CD14-positive monocyte (primary cell): ENCODE measurements at regions not wholly inside any gene's neighbourhood (a gene's known extent, or its start where the extent isn't known, plus 50 kb on each side); places are given as distances from the start of the nearest gene placed in this dataset.

Experiments used
- DNase-seq, 3 donors: peaks; one replicate each; pipeline ENCODE4 v3.0.0-alpha.2; 2011 to 2022
- H2AFZ ChIP-seq: 2 replicates; pipeline ENCODE4 v1.6.0; 2012; ENCODE audit warnings: mild to moderate bottlenecking, low read depth, low read length, inconsistent platforms; ENCODE audit not compliant: insufficient read depth, poor library complexity, severe bottlenecking
- H3K27ac ChIP-seq, 2 donors: 1 replicate in 1 of 2; 2 replicates in 1 of 2; pipeline ENCODE4 v1.5.1; 2012 to 2013; ENCODE audit warnings: low read length in 2 of 2, control low read depth in 1 of 2, inconsistent platforms in 1 of 2, low read depth in 1 of 2, mild to moderate bottlenecking in 1 of 2
- H3K27me3 ChIP-seq, 2 donors: one replicate each; pipeline versions ENCODE4 v1.6.0 to v1.6.1; 2011 to 2013; ENCODE audit warnings: low read length in 2 of 2; ENCODE audit not compliant: control insufficient read depth in 2 of 2, insufficient read depth in 2 of 2
- H3K36me3 ChIP-seq, 2 donors: replicated peaks in 1 of 2; 1 replicate in 1 of 2; 2 replicates in 1 of 2; pipeline versions ENCODE4 v1.5.1 to v1.6.1; 2012 to 2013; ENCODE audit warnings: low read length in 2 of 2, control low read depth in 1 of 2, inconsistent platforms in 1 of 2, mild to moderate bottlenecking in 1 of 2; ENCODE audit not compliant: insufficient read depth in 2 of 2, control insufficient read depth in 1 of 2
- H3K4me1 ChIP-seq, 2 donors: 1 replicate in 1 of 2; 2 replicates in 1 of 2; pipeline versions ENCODE4 v1.5.1 to v1.6.1; 2012 to 2013; ENCODE audit warnings: low read length in 2 of 2, control low read depth in 1 of 2, inconsistent platforms in 1 of 2, mild to moderate bottlenecking in 1 of 2, moderate library complexity in 1 of 2; ENCODE audit not compliant: insufficient read depth in 2 of 2, control insufficient read depth in 1 of 2
- H3K4me2 ChIP-seq: replicated peaks from 2 replicates; pipeline ENCODE3; 2012; ENCODE audit warnings: low read length, moderate library complexity, mild to moderate bottlenecking; ENCODE audit not compliant: poor library complexity, severe bottlenecking; ENCODE audit errors: extremely low read depth
- H3K4me3 ChIP-seq, 3 experiments: fragments of 200-600 bp in 1 of 3; sonication (generic) in 1 of 3; replicated peaks in 1 of 3; 1 replicate in 2 of 3; 2 replicates in 1 of 3; pipeline ENCODE4 v1.5.1; 2011 to 2013; ENCODE audit warnings: low read length in 3 of 3, mild to moderate bottlenecking in 3 of 3, control low read depth in 2 of 3, low read depth in 2 of 3, inconsistent platforms in 1 of 3, moderate library complexity in 1 of 3
- H3K79me2 ChIP-seq: 2 replicates; pipeline ENCODE4 v1.6.0; 2012; ENCODE audit warnings: mild to moderate bottlenecking, control low read depth, inconsistent platforms, low read length, moderate library complexity; ENCODE audit not compliant: insufficient read depth
- H3K9ac ChIP-seq: 2 replicates; pipeline ENCODE4 v1.6.0; 2017; ENCODE audit warnings: low read length, mild to moderate bottlenecking; ENCODE audit not compliant: insufficient read depth, poor library complexity, severe bottlenecking
- H3K9me3 ChIP-seq, 2 donors: replicated peaks in 1 of 2; 1 replicate in 1 of 2; 2 replicates in 1 of 2; pipeline versions ENCODE4 v1.5.1 to v1.6.1; 2012 to 2013; ENCODE audit warnings: low read length in 2 of 2, control low read depth in 1 of 2; ENCODE audit not compliant: control insufficient read depth in 1 of 2, insufficient read depth in 1 of 2
- H4K20me1 ChIP-seq: 2 replicates; pipeline ENCODE4 v1.6.0; 2012; ENCODE audit warnings: mild to moderate bottlenecking, low read length, control low read depth, moderate library complexity; ENCODE audit not compliant: insufficient read depth
- H3K27ac Mint-ChIP-seq, 7 donors: one replicate each; pipeline ENCODE4 v1.8.0; 2020; ENCODE audit warnings: mild to moderate bottlenecking in 7 of 7, mixed read lengths in 7 of 7, moderate library complexity in 6 of 7, inconsistent platforms in 2 of 7
- H3K27me3 Mint-ChIP-seq, 3 donors: one replicate each; pipeline ENCODE4 v1.8.0; 2021 to 2022; ENCODE audit warnings: low read depth in 3 of 3, mild to moderate bottlenecking in 3 of 3, mixed read lengths in 3 of 3, moderate library complexity in 3 of 3, inconsistent platforms in 1 of 3
- H3K36me3 Mint-ChIP-seq, 2 donors: one replicate each; pipeline ENCODE4 v1.8.0; 2020; ENCODE audit warnings: mixed read lengths in 2 of 2, inconsistent platforms in 1 of 2, mild to moderate bottlenecking in 1 of 2
- H3K4me1 Mint-ChIP-seq: one replicate; pipeline ENCODE4 v1.8.0; 2020; ENCODE audit warnings: mild to moderate bottlenecking, mixed read lengths
- H3K4me3 Mint-ChIP-seq, 2 donors: one replicate each; pipeline ENCODE4 v1.8.0; 2020; ENCODE audit warnings: mild to moderate bottlenecking in 2 of 2, mixed read lengths in 2 of 2, moderate library complexity in 1 of 2
- H3K9me3 Mint-ChIP-seq, 7 donors: one replicate each; pipeline ENCODE4 v1.8.0; 2020 to 2022; ENCODE audit warnings: mixed read lengths in 7 of 7, mild to moderate bottlenecking in 6 of 7, moderate library complexity in 6 of 7, inconsistent platforms in 2 of 7
- WGBS: methylation state at CpG from one replicate; pipeline ENCODE4 v1.1.5; 2013; ENCODE audit warnings: missing lambda C conversion rate; ENCODE audit not compliant: insufficient coverage; 5-methylcytosine and 5-hydroxymethylcytosine counted together
- intact Hi-C, 2 donors: fragments of 100-400 bp; cut with micrococcal nuclease; formaldehyde crosslinking; loops; one replicate each; pipeline versions ENCODE4 v1.15.0 to v1.15.1; 2023
- TF ChIP-seq, protein P1 (sequence below): fragments of 200-600 bp; IDR thresholded peaks from one replicate; pipeline ENCODE4 v1.8.0; 2022; ENCODE audit warnings: antibody characterized with exemption, mild to moderate bottlenecking

GRCh38 chr1:9440763-9441194, 98.5 kb upstream of the SLC25A33 start:
- Histone ChIP-seq H3K4me1 (peaks cover 13 to 14% of the 10 kb centered on the region in 2 donors), H4K20me1 (no peaks in the 10 kb centered on the region), H3K4me3 (no peak overlapping the region), H3K27me3 (no peaks in the 10 kb centered on the region), H3K36me3 (no peaks in the 10 kb centered on the region), H3K79me2 (no peaks in the 10 kb centered on the region), H3K4me2 (no peak overlapping the region), H3K9ac (no peak overlapping the region), H2AFZ (no peak overlapping the region), H3K9me3 (no peaks in the 10 kb centered on the region), H3K27ac (no peak overlapping the region)
- Mint-ChIP-seq H3K9me3 (no peaks in the 10 kb centered on the region), H3K4me1 (peaks cover 13% of the 10 kb centered on the region), H3K36me3 (no peaks in the 10 kb centered on the region), H3K27ac (peak overlapping the region in 1 of 7 donors; percentile 50), H3K27me3 (peaks cover 3 to 10% (median 6%) of the 10 kb centered on the region in 3 donors), H3K4me3 (peak overlapping the region in 1 of 2 donors; percentile 5)
- DNase-seq, result no peak
- intact Hi-C loops, result no loop called here
- WGBS, result 96% methylated on average over 3 of the region's 3 CpGs
- TF ChIP-seq, protein P1, sequence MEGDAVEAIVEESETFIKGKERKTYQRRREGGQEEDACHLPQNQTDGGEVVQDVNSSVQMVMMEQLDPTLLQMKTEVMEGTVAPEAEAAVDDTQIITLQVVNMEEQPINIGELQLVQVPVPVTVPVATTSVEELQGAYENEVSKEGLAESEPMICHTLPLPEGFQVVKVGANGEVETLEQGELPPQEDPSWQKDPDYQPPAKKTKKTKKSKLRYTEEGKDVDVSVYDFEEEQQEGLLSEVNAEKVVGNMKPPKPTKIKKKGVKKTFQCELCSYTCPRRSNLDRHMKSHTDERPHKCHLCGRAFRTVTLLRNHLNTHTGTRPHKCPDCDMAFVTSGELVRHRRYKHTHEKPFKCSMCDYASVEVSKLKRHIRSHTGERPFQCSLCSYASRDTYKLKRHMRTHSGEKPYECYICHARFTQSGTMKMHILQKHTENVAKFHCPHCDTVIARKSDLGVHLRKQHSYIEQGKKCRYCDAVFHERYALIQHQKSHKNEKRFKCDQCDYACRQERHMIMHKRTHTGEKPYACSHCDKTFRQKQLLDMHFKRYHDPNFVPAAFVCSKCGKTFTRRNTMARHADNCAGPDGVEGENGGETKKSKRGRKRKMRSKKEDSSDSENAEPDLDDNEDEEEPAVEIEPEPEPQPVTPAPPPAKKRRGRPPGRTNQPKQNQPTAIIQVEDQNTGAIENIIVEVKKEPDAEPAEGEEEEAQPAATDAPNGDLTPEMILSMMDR, result no peak

GRCh38 chr1:9441451-9442133, 97.7 kb upstream of the SLC25A33 start:
- Mint-ChIP-seq H3K27ac (no peak overlapping the region), H3K36me3 (no peaks in the 10 kb centered on the region), H3K9me3 (no peaks in the 10 kb centered on the region), H3K27me3 (peaks cover 3 to 10% (median 6%) of the 10 kb centered on the region in 3 donors), H3K4me1 (peaks cover 13% of the 10 kb centered on the region), H3K4me3 (no peak overlapping the region)
- Histone ChIP-seq H3K36me3 (no peaks in the 10 kb centered on the region), H3K79me2 (no peaks in the 10 kb centered on the region), H3K27me3 (no peaks in the 10 kb centered on the region), H3K9me3 (no peaks in the 10 kb centered on the region), H3K9ac (no peak overlapping the region), H3K27ac (no peak overlapping the region), H2AFZ (no peak overlapping the region), H4K20me1 (no peaks in the 10 kb centered on the region), H3K4me2 (no peak overlapping the region), H3K4me3 (no peak overlapping the region), H3K4me1 (peaks cover 13 to 14% of the 10 kb centered on the region in 2 donors)
- TF ChIP-seq, protein P1, result no peak
- intact Hi-C loops, result no loop called here
- DNase-seq, result no peak
- 90% methylated on average over 11 of the region's 20 CpGs for WGBS
